ENCODE measurements at regions not wholly inside any gene's neighbourhood (a gene's known extent, or its start where the extent isn't known, plus 50 kb on each side); places are given as distances from the start of the nearest gene placed in this dataset.
"Not testable (repeated sequence)": the region's sequence is repeated elsewhere in the genome, so short reads cannot be mapped to it uniquely, and the experiment has no call there.

- no peaks in the 10 kb centered on the region for H3K36me3 Mint-ChIP-seq (ENCODE audit: low read depth)
- H3K4me1 Mint-ChIP-seq (ENCODE audit: low read depth): no peaks in the 10 kb centered on the region
- H3K4me3 Mint-ChIP-seq: no peak overlapping the region
- H3K27me3 Mint-ChIP-seq (ENCODE audit: low read depth): no peaks in the 10 kb centered on the region
- intact Hi-C loops (cut with micrococcal nuclease): no loop called here
- DNase-seq: no peak
- CTCF ChIA-PET: interaction anchor here (1.2 kb wide), 1 partner anchor 45 kb away, joined by 3 read pairs; no protein-coding TSS in a partner anchor
- no peak overlapping the region for H3K27ac Mint-ChIP-seq
- no peaks in the 10 kb centered on the region for H3K9me3 Mint-ChIP-seq
Measured at GRCh38 chr22:44639891-44640617, 62.0 kb upstream of the PRR5 start.

GRCh38 chr22:44638971-44639760, 62.8 kb upstream of the PRR5 start:
- Mint-ChIP-seq H3K27ac (no peak overlapping the region), H3K4me3 (no peak overlapping the region), H3K9me3 (no peaks in the 10 kb centered on the region), H3K4me1 (ENCODE audit: low read depth) (no peaks in the 10 kb centered on the region), H3K27me3 (ENCODE audit: low read depth) (no peaks in the 10 kb centered on the region), H3K36me3 (ENCODE audit: low read depth) (no peaks in the 10 kb centered on the region)
- intact Hi-C loops (cut with micrococcal nuclease): no loop called here
- DNase-seq: no peak
- CTCF ChIA-PET: no interaction called here

- intact Hi-C loops (cut with micrococcal nuclease); H3K36me3 Mint-ChIP-seq (ENCODE audit: low read depth); DNase-seq; H3K27ac Mint-ChIP-seq; H3K9me3 Mint-ChIP-seq; H3K4me3 Mint-ChIP-seq; H3K4me1 Mint-ChIP-seq (ENCODE audit: low read depth); H3K27me3 Mint-ChIP-seq (ENCODE audit: low read depth): not testable (repeated sequence)
- CTCF ChIA-PET: interaction anchor here (2.3 kb wide), 1 partner anchor 11 kb away, joined by 6 read pairs; no protein-coding TSS in a partner anchor
Measured at GRCh38 chr22:44636502-44637206, 65.3 kb upstream of the PRR5 start.

- not testable (repeated sequence) for H3K4me1 Mint-ChIP-seq (ENCODE audit: low read depth); H3K27ac Mint-ChIP-seq
- CTCF ChIA-PET: interaction anchor here (2.3 kb wide), 1 partner anchor 10 kb away, joined by 6 read pairs; no protein-coding TSS in a partner anchor
Measured at GRCh38 chr22:44635567-44635966, 66.4 kb upstream of the PRR5 start.

GRCh38 chr22:44634426-44635321, 67.3 kb upstream of the PRR5 start:
- intact Hi-C loops (cut with micrococcal nuclease): no loop called here
- no peaks in the 10 kb centered on the region for H3K36me3 Mint-ChIP-seq (ENCODE audit: low read depth)
- no peak for DNase-seq

More at GRCh38 chr22:44635567-44635966, 66.4 kb upstream of the PRR5 start:
- H3K4me3 Mint-ChIP-seq; H3K36me3 Mint-ChIP-seq (ENCODE audit: low read depth); H3K9me3 Mint-ChIP-seq; intact Hi-C loops (cut with micrococcal nuclease); DNase-seq; H3K27me3 Mint-ChIP-seq (ENCODE audit: low read depth): not testable (repeated sequence)

GRCh38 chr22:44633647-44634046, 68.4 kb upstream of the PRR5 start:
- CTCF ChIA-PET: interaction anchor here (0.9 kb wide), 1 partner anchor 100 kb away, joined by 3 read pairs; no protein-coding TSS in a partner anchor
- Mint-ChIP-seq H3K4me1 (ENCODE audit: low read depth) (no peaks in the 10 kb centered on the region), H3K27ac (no peak overlapping the region), H3K9me3 (peaks cover 6% of the 10 kb centered on the region), H3K36me3 (ENCODE audit: low read depth) (no peaks in the 10 kb centered on the region), H3K27me3 (ENCODE audit: low read depth) (no peaks in the 10 kb centered on the region), H3K4me3 (no peak overlapping the region)
- intact Hi-C loops (cut with micrococcal nuclease): no loop called here
- no peak for DNase-seq

More at GRCh38 chr22:44634426-44635321, 67.3 kb upstream of the PRR5 start:
- Mint-ChIP-seq H3K4me3 (no peak overlapping the region), H3K4me1 (ENCODE audit: low read depth) (no peaks in the 10 kb centered on the region), H3K9me3 (peaks cover 6% of the 10 kb centered on the region), H3K27me3 (ENCODE audit: low read depth) (no peaks in the 10 kb centered on the region), H3K27ac (no peak overlapping the region)
- CTCF ChIA-PET: interaction anchor here (0.9 to 2.3 kb wide), 2 partner anchors 9 to 99 kb away, joined by 3 to 6 read pairs; no protein-coding TSS in a partner anchor

GRCh38 chr22:44632541-44633396, 69.2 kb upstream of the PRR5 start:
- CTCF ChIA-PET: no interaction called here
- peak; percentile 41 for DNase-seq
- no peak overlapping the region for H3K27ac Mint-ChIP-seq
- no peaks in the 10 kb centered on the region for H3K36me3 Mint-ChIP-seq (ENCODE audit: low read depth)
- peaks cover 6% of the 10 kb centered on the region for H3K9me3 Mint-ChIP-seq
- H3K27me3 Mint-ChIP-seq (ENCODE audit: low read depth): no peaks in the 10 kb centered on the region
- intact Hi-C loops (cut with micrococcal nuclease): no loop called here
- H3K4me1 Mint-ChIP-seq (ENCODE audit: low read depth): no peaks in the 10 kb centered on the region
- H3K4me3 Mint-ChIP-seq: no peak overlapping the region

- intact Hi-C loops (cut with micrococcal nuclease): no loop called here
- no peak overlapping the region for H3K27ac Mint-ChIP-seq
- peaks cover 6% of the 10 kb centered on the region for H3K9me3 Mint-ChIP-seq
- H3K36me3 Mint-ChIP-seq (ENCODE audit: low read depth): no peaks in the 10 kb centered on the region
- H3K4me1 Mint-ChIP-seq (ENCODE audit: low read depth): peaks cover 4% of the 10 kb centered on the region
- no peak overlapping the region for H3K4me3 Mint-ChIP-seq
- H3K27me3 Mint-ChIP-seq (ENCODE audit: low read depth): no peaks in the 10 kb centered on the region
- DNase-seq: no peak
- CTCF ChIA-PET: interaction anchor here (0.9 kb wide), 2 partner anchors 20 to 64 kb away, joined by 3 to 4 read pairs; no protein-coding TSS in a partner anchor
Measured at GRCh38 chr22:44630826-44631225, 71.2 kb upstream of the PRR5 start.

GRCh38 chr22:44628835-44629234, 73.2 kb upstream of the PRR5 start:
- no peaks in the 10 kb centered on the region for H3K27me3 Mint-ChIP-seq (ENCODE audit: low read depth)
- H3K36me3 Mint-ChIP-seq (ENCODE audit: low read depth): no peaks in the 10 kb centered on the region
- intact Hi-C loops (cut with micrococcal nuclease): loop anchor here (10.0 kb wide), 1 partner anchor 294 kb away; no protein-coding TSS in a partner anchor
- no peak for DNase-seq
- H3K4me1 Mint-ChIP-seq (ENCODE audit: low read depth): peaks cover 4% of the 10 kb centered on the region
- H3K9me3 Mint-ChIP-seq: peaks cover 6% of the 10 kb centered on the region
- no peak overlapping the region for H3K4me3 Mint-ChIP-seq
- H3K27ac Mint-ChIP-seq: no peak overlapping the region
- CTCF ChIA-PET: interaction anchor here (5.0 kb wide), 1 partner anchor 634 kb away, joined by 46 read pairs; no protein-coding TSS in a partner anchor

- intact Hi-C loops (cut with micrococcal nuclease): loop anchor here (10.0 kb wide), 1 partner anchor 293 kb away; no protein-coding TSS in a partner anchor
- CTCF ChIA-PET: interaction anchor here (2.1 to 5.0 kb wide), 2 partner anchors 546 to 634 kb away, joined by 11 to 46 read pairs; no protein-coding TSS in a partner anchor
- Mint-ChIP-seq H3K4me1 (ENCODE audit: low read depth) (peaks cover 4% of the 10 kb centered on the region), H3K9me3 (peaks cover 6% of the 10 kb centered on the region), H3K27me3 (ENCODE audit: low read depth) (no peaks in the 10 kb centered on the region), H3K27ac (no peak overlapping the region), H3K4me3 (no peak overlapping the region), H3K36me3 (ENCODE audit: low read depth) (no peaks in the 10 kb centered on the region)
- DNase-seq: no peak
Measured at GRCh38 chr22:44628273-44628672, 73.7 kb upstream of the PRR5 start.
